DND-41 (cell line): ENCODE measurements at regions not wholly inside any gene's neighbourhood (a gene's known extent, or its start where the extent isn't known, plus 50 kb on each side); places are given as distances from the start of the nearest gene placed in this dataset.

Source experiments
- ATAC-seq: fragments of 200-7000 bp; cut with Tn5 transposase; 3 replicates; pipeline ENCODE4 v1.9.1; 2021; ENCODE audit warnings: low read depth; ENCODE audit not compliant: insufficient read depth
- DNase-seq: peaks from one replicate; pipeline ENCODE4 v3.0.0-alpha.2; 2020
- H2AFZ ChIP-seq: 2 replicates; pipeline ENCODE4 v1.6.0; 2012; ENCODE audit warnings: low read depth, low read length
- H3K27ac ChIP-seq: 2 replicates; pipeline ENCODE4 v1.5.1; 2012; ENCODE audit warnings: low read length, inconsistent platforms
- H3K27me3 ChIP-seq: fragments of 200-600 bp; sonication (generic); 2 replicates; pipeline ENCODE4 v1.6.0; 2012; ENCODE audit warnings: low read length, mild to moderate bottlenecking, inconsistent platforms; ENCODE audit not compliant: insufficient read depth, poor library complexity
- H3K36me3 ChIP-seq: 2 replicates; pipeline ENCODE4 v1.5.1; 2012; ENCODE audit warnings: low read length, inconsistent platforms; ENCODE audit not compliant: insufficient read depth
- H3K4me1 ChIP-seq: 2 replicates; pipeline ENCODE4 v1.5.1; 2012; ENCODE audit warnings: mild to moderate bottlenecking, low read length; ENCODE audit not compliant: insufficient read depth
- H3K4me2 ChIP-seq: 2 replicates; pipeline ENCODE4 v1.6.0; 2012; ENCODE audit warnings: mild to moderate bottlenecking, moderate library complexity, low read length, inconsistent platforms; ENCODE audit not compliant: insufficient read depth
- H3K4me3 ChIP-seq, 2 experiments: fragments of 200-600 bp in 1 of 2; shearing (Covaris generic) in 1 of 2; 2 replicates each; pipeline ENCODE4 v1.5.1; 2012 to 2016; ENCODE audit warnings: inconsistent platforms in 2 of 2, low read length in 2 of 2, mild to moderate bottlenecking in 2 of 2, low read depth in 1 of 2, moderate library complexity in 1 of 2
- H3K79me2 ChIP-seq: 2 replicates; pipeline ENCODE4 v1.6.0; 2012; ENCODE audit warnings: low read length, inconsistent platforms; ENCODE audit not compliant: insufficient read depth
- H3K9ac ChIP-seq: 2 replicates; pipeline ENCODE4 v1.6.0; 2012; ENCODE audit warnings: low read depth, mild to moderate bottlenecking, inconsistent platforms, low read length, moderate library complexity
- H3K9me3 ChIP-seq: 2 replicates; pipeline ENCODE4 v1.5.1; 2012; ENCODE audit warnings: low read length, moderate library complexity, mild to moderate bottlenecking, inconsistent platforms; ENCODE audit not compliant: insufficient read depth, severe bottlenecking
- H4K20me1 ChIP-seq: 2 replicates; pipeline ENCODE4 v1.6.0; 2012; ENCODE audit warnings: low read length; ENCODE audit not compliant: insufficient read depth
- CTCF ChIP-seq: IDR thresholded peaks from 2 replicates; pipeline ENCODE4 v1.5.1; 2012; ENCODE audit warnings: borderline replicate concordance, low read length, moderate library complexity, mild to moderate bottlenecking; ENCODE audit not compliant: poor library complexity, severe bottlenecking; ENCODE audit errors: extremely low read depth
- EZH2 ChIP-seq: IDR thresholded peaks from 3 replicates; pipeline ENCODE4 v1.6.1; 2012; ENCODE audit warnings: borderline replicate concordance, low read depth, mild to moderate bottlenecking, moderate library complexity, low read length, inconsistent platforms; ENCODE audit not compliant: severe bottlenecking

- peaks cover 3% of the 10 kb centered on the region for H3K27me3 ChIP-seq
- no peaks in the 10 kb centered on the region for H3K4me1 ChIP-seq
- no peaks in the 10 kb centered on the region for H3K36me3 ChIP-seq
- H3K4me2 ChIP-seq, result no peak overlapping the region
- H3K79me2 ChIP-seq, result no peaks in the 10 kb centered on the region
- no peaks in the 10 kb centered on the region for H3K9me3 ChIP-seq
- ATAC-seq (no peak), DNase-seq (no peak)
- H3K9ac ChIP-seq, result no peak overlapping the region
- TF ChIP-seq CTCF (no peak), EZH2 (no peak)
- no peak overlapping the region for H2AFZ ChIP-seq
- no peaks in the 10 kb centered on the region for H4K20me1 ChIP-seq
- H3K4me3 ChIP-seq, result no peak overlapping the region
- no peak overlapping the region for H3K27ac ChIP-seq
These were observed 65.1 kb upstream of the TOX3 start for GRCh38 chr16:52611817-52612673.

GRCh38 chr16:52603015-52603414 is 56.1 kb upstream of the TOX3 start:
- Histone ChIP-seq H3K9ac (no peak overlapping the region), H3K4me1 (no peaks in the 10 kb centered on the region), H4K20me1 (no peaks in the 10 kb centered on the region), H3K36me3 (no peaks in the 10 kb centered on the region), H3K9me3 (no peaks in the 10 kb centered on the region), H3K79me2 (no peaks in the 10 kb centered on the region), H3K27me3 (peaks cover 3% of the 10 kb centered on the region), H2AFZ (no peak overlapping the region), H3K4me2 (no peak overlapping the region), H3K27ac (no peak overlapping the region), H3K4me3 (no peak overlapping the region)
- DNase-seq (no peak), ATAC-seq (no peak)
- TF ChIP-seq EZH2 (no peak), CTCF (no peak)

DNA sequence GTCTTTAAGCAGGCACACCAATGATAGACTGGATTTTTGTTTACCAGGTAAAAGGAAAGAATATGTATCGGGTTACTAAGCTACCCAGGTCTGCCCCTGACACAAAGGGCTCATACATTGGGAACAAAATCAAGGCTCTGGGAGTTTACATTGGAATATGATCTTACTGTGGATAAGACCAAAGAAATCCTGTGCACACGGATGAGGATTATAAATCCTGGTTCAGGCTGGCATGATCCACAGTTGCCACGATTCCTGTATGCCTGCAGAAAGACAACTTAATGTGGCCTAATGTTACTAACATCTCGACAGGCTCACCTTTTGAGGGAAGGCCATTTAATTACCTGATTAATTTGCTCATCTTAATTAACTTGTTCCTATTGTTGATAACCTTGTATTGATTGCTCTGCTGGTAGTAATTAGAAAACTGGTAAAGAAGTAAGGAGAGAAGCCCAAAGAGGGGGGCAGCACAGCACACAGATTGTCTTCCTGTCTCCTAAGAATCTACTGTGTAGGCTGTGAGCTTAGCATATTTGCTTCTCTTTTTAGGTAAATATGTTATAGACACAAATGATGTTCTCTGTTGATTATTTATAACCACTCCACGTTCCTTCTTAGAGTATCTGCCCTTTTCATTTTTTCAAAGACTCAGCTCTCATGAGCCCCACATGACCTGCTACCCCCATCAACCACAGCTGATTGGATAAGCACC is 51.0 kb upstream of the TOX3 start:
- Histone ChIP-seq H3K9me3 (no peaks in the 10 kb centered on the region), H3K9ac (no peak overlapping the region), H2AFZ (no peak overlapping the region), H3K4me2 (no peak overlapping the region), H3K36me3 (no peaks in the 10 kb centered on the region), H3K79me2 (no peaks in the 10 kb centered on the region), H3K27ac (no peak overlapping the region), H3K27me3 (no peaks in the 10 kb centered on the region), H3K4me3 (no peak overlapping the region), H4K20me1 (no peaks in the 10 kb centered on the region), H3K4me1 (no peaks in the 10 kb centered on the region)
- no peak for ATAC-seq
- DNase-seq, result no peak
- TF ChIP-seq EZH2, result no peak
- no peak for TF ChIP-seq CTCF
